IMR-90 (cell line): ENCODE measurements at regions not wholly inside any gene's neighbourhood (a gene's known extent, or its start where the extent isn't known, plus 50 kb on each side); places are given as distances from the start of the nearest gene placed in this dataset.

Source experiments
- ATAC-seq: fragments of 200-7000 bp; cut with Tn5 transposase; 2 replicates; pipeline ENCODE4 v1.9.1; 2020; ENCODE audit warnings: low read depth, mild to moderate bottlenecking, moderate library complexity
- BruUV-seq: library from RNA; stranded (reverse); fragments of 400-500 nt; replicated peaks from 2 replicates; lab custom pipeline; 2021; lab: Mats Ljungman, UMichigan
- CTCF ChIA-PET: fragments of 300-600 bp; formaldehyde crosslinking; extraction: SDS; loops from one replicate; lab custom pipeline; 2021; ENCODE audit warnings: antibody characterized with exemption; lab: Yijun Ruan, JAX
- POLR2A ChIA-PET: fragments of 300-600 bp; sonication (Branson Sonifier 250); formaldehyde crosslinking; loops from one replicate; lab custom pipeline; 2022; ENCODE audit warnings: antibody characterized with exemption; ENCODE audit not compliant: unreplicated experiment; lab: Charles Lee
- DNase-seq: peaks from one replicate; pipeline ENCODE4 v3.0.0; 2013
- H2AFZ ChIP-seq: replicated peaks from 2 replicates; pipeline ENCODE3; 2013; ENCODE audit warnings: low read length, mild to moderate bottlenecking; ENCODE audit not compliant: poor library complexity
- H2AK5ac ChIP-seq: 2 replicates; pipeline ENCODE4 v1.6.1; 2013; ENCODE audit warnings: low read depth, low read length, inconsistent platforms
- H2AK9ac ChIP-seq: replicated peaks from 2 replicates; pipeline ENCODE3; 2013; ENCODE audit warnings: mild to moderate bottlenecking, low read depth, low read length, moderate library complexity; ENCODE audit not compliant: poor library complexity
- H2BK120ac ChIP-seq: 2 replicates; pipeline ENCODE4 v1.6.1; 2013; ENCODE audit warnings: low read depth, low read length, inconsistent platforms
- H2BK15ac ChIP-seq: 3 replicates; pipeline ENCODE4 v1.6.1; 2013; ENCODE audit warnings: low read depth, low read length, inconsistent platforms
- H2BK20ac ChIP-seq: 2 replicates; pipeline ENCODE4 v1.6.1; 2013; ENCODE audit warnings: low read depth, mild to moderate bottlenecking, inconsistent platforms, low read length, moderate library complexity
- H2BK5ac ChIP-seq: 2 replicates; pipeline ENCODE4 v1.6.1; 2013; ENCODE audit warnings: mild to moderate bottlenecking, low read depth, low read length, inconsistent platforms; ENCODE audit not compliant: poor library complexity, severe bottlenecking
- H3K14ac ChIP-seq: replicated peaks from 2 replicates; pipeline ENCODE4 v1.6.1; 2013; ENCODE audit warnings: low read depth, low read length, inconsistent platforms
- H3K18ac ChIP-seq: 2 replicates; pipeline ENCODE4 v1.6.1; 2013; ENCODE audit warnings: low read depth, low read length, control low read depth
- H3K23ac ChIP-seq: 2 replicates; pipeline ENCODE4 v1.6.1; 2013; ENCODE audit warnings: low read depth, low read length, inconsistent platforms
- H3K27ac ChIP-seq: 2 replicates; pipeline ENCODE4 v1.5.1; 2013; ENCODE audit warnings: mild to moderate bottlenecking, control low read depth, low read length; ENCODE audit not compliant: insufficient read depth
- H3K27me3 ChIP-seq: 2 replicates; pipeline ENCODE4 v1.6.1; 2013; ENCODE audit warnings: low read length; ENCODE audit not compliant: control insufficient read depth, insufficient read depth
- H3K36me3 ChIP-seq: 2 replicates; pipeline ENCODE4 v1.6.1; 2013; ENCODE audit warnings: low read length, mixed read lengths; ENCODE audit not compliant: control insufficient read depth, insufficient read depth
- H3K4ac ChIP-seq: 2 replicates; pipeline ENCODE4 v1.6.1; 2013; ENCODE audit warnings: low read depth, low read length, inconsistent platforms
- H3K4me1 ChIP-seq: 2 replicates; pipeline ENCODE4 v1.6.1; 2013; ENCODE audit warnings: low read length, mixed read lengths; ENCODE audit not compliant: control insufficient read depth, insufficient read depth
- H3K4me2 ChIP-seq: 2 replicates; pipeline ENCODE4 v1.6.1; 2013; ENCODE audit warnings: low read depth, mild to moderate bottlenecking, control low read depth, low read length, moderate library complexity
- H3K4me3 ChIP-seq: 2 replicates; pipeline ENCODE4 v1.5.1; 2013; ENCODE audit warnings: low read depth, mild to moderate bottlenecking, control low read depth, low read length, moderate library complexity; ENCODE audit not compliant: insufficient read depth
- H3K56ac ChIP-seq: 2 replicates; pipeline ENCODE4 v1.6.1; 2013; ENCODE audit warnings: low read length, inconsistent platforms; ENCODE audit not compliant: insufficient read depth; ENCODE audit errors: extremely low read depth
- H3K79me1 ChIP-seq, 2 experiments: 2 replicates each; pipeline ENCODE4 v1.6.1; 2013; ENCODE audit warnings: low read length in 2 of 2, inconsistent platforms in 1 of 2, low read depth in 1 of 2
- H3K9ac ChIP-seq: 2 replicates; pipeline ENCODE4 v1.6.1; 2013; ENCODE audit warnings: low read depth, low read length, control low read depth
- H3K9me1 ChIP-seq: 2 replicates; pipeline ENCODE4 v1.6.1; 2013; ENCODE audit warnings: low read length, inconsistent platforms; ENCODE audit not compliant: insufficient read depth
- H3K9me3 ChIP-seq: 2 replicates; pipeline ENCODE4 v1.6.1; 2013; ENCODE audit warnings: low read length; ENCODE audit not compliant: control insufficient read depth, insufficient read depth
- H4K20me1 ChIP-seq: 2 replicates; pipeline ENCODE4 v1.6.1; 2013; ENCODE audit warnings: low read length, inconsistent platforms; ENCODE audit not compliant: insufficient read depth
- H4K5ac ChIP-seq: 2 replicates; pipeline ENCODE4 v1.6.1; 2013; ENCODE audit warnings: mild to moderate bottlenecking, low read depth, low read length, control low read depth
- H4K8ac ChIP-seq, 2 experiments: 2 replicates each; pipeline ENCODE4 v1.6.1; 2013; ENCODE audit warnings: low read depth in 2 of 2, low read length in 2 of 2, control low read depth in 1 of 2, inconsistent platforms in 1 of 2
- H4K91ac ChIP-seq: 2 replicates; pipeline ENCODE4 v1.6.1; 2013; ENCODE audit warnings: low read depth, low read length, inconsistent platforms; ENCODE audit not compliant: insufficient read depth
- CHD1 ChIP-seq: IDR thresholded peaks from 2 replicates; pipeline ENCODE4 v1.6.1; 2012; ENCODE audit warnings: low read depth, low read length, improper control_type of control experiment
- CTCF ChIP-seq: conservative IDR thresholded peaks from 2 replicates; pipeline ENCODE4 v1.5.1; 2012; ENCODE audit warnings: mild to moderate bottlenecking, low read depth, low read length, improper control_type of control experiment
- MAZ ChIP-seq: IDR thresholded peaks from 2 replicates; pipeline ENCODE4 v1.6.1; 2012; ENCODE audit warnings: low read depth, mild to moderate bottlenecking, low read length, improper control_type of control experiment, moderate library complexity, borderline replicate concordance
- POLR2A ChIP-seq: IDR thresholded peaks from 2 replicates; pipeline ENCODE4 v1.6.1; 2012; ENCODE audit warnings: mild to moderate bottlenecking, low read depth, low read length
- RCOR1 ChIP-seq: IDR thresholded peaks from 2 replicates; pipeline ENCODE4 v1.6.1; 2012; ENCODE audit warnings: mild to moderate bottlenecking, low read length, improper control_type of control experiment; ENCODE audit not compliant: insufficient replicate concordance
- WGBS, 2 experiments: methylation state at CpG; one replicate each; pipeline versions ENCODE4 v1.1.5 to v1.1.7; 2013; ENCODE audit warnings: missing lambda C conversion rate in 2 of 2; ENCODE audit not compliant: insufficient read length in 1 of 2; ENCODE audit errors: extremely low coverage in 2 of 2; 5-methylcytosine and 5-hydroxymethylcytosine counted together
- dilution Hi-C: fragments of 300-500 bp; cut with HindIII; formaldehyde crosslinking; loops from one replicate; pipeline ENCODE4 v1.14.3; 2018; ENCODE audit warnings: low sequenced_read_pairs; ENCODE audit not compliant: unreplicated experiment
- in situ Hi-C: fragments of 300-500 bp; cut with MboI; formaldehyde crosslinking; loops from 3 replicates; pipeline ENCODE4 v1.14.3; 2019; ENCODE audit warnings: low sequenced_read_pairs, inconsistent platforms, mixed read lengths
- intact Hi-C: fragments of 100-400 bp; cut with micrococcal nuclease; formaldehyde crosslinking; loops from 2 replicates; pipeline ENCODE4 v1.10.0; 2022

GRCh38 chr6:84371681-84372080, 144.2 kb upstream of the CEP162 start:
- Histone ChIP-seq H3K4ac (no peak overlapping the region), H2AK5ac (no peak overlapping the region), H3K23ac (no peak overlapping the region), H3K27ac (no peak overlapping the region), H3K56ac (no peak overlapping the region), H4K20me1 (no peaks in the 10 kb centered on the region), H3K9me3 (no peaks in the 10 kb centered on the region), H3K4me2 (no peak overlapping the region), H2BK120ac (no peak overlapping the region), H4K5ac (no peak overlapping the region), H3K9ac (no peak overlapping the region), H2BK20ac (no peak overlapping the region), H3K79me1 (no peaks in the 10 kb centered on the region), H2BK15ac (no peak overlapping the region), H3K27me3 (no peaks in the 10 kb centered on the region), H2BK5ac (no peak overlapping the region), H3K18ac (no peak overlapping the region), H3K14ac (no peak overlapping the region), H3K4me3 (no peak overlapping the region), H2AK9ac (no peak overlapping the region), H2AFZ (no peak overlapping the region), H3K36me3 (no peaks in the 10 kb centered on the region), H3K4me1 (no peaks in the 10 kb centered on the region), H4K91ac (no peak overlapping the region), H3K9me1 (no peaks in the 10 kb centered on the region), H4K8ac (no peak overlapping the region)
- BruUV-seq: no TSS peak
- dilution Hi-C loops: no loop called here
- CTCF ChIA-PET: no interaction called here
- in situ Hi-C loops: no loop called here
- 30% methylated on average over 2 of the region's 4 CpGs; no CpG with 5 or more reads in 1 of the 2 experiments for WGBS, 2 experiments
- TF ChIP-seq MAZ (no peak), CHD1 (no peak), POLR2A (no peak), CTCF (no peak), RCOR1 (no peak)
- POLR2A ChIA-PET: no interaction called here
- intact Hi-C loops: no loop called here
- ATAC-seq: no peak
- no peak for DNase-seq
